Caco-2 (cell line): ENCODE measurements at regions not wholly inside any gene's neighbourhood (a gene's known extent, or its start where the extent isn't known, plus 50 kb on each side); places are given as distances from the start of the nearest gene placed in this dataset.

ENCODE experiments used
- BruUV-seq: library from RNA; stranded (reverse); fragments of 400-500 nt; replicated peaks from 2 replicates; lab custom pipeline; 2021; lab: Mats Ljungman, UMichigan
- CTCF ChIA-PET: fragments of 300-600 bp; sonication (Branson Sonifier 250); formaldehyde crosslinking; loops from one replicate; lab custom pipeline; 2022; ENCODE audit warnings: antibody characterized with exemption; lab: Charles Lee
- POLR2A ChIA-PET: fragments of 300-600 bp; sonication (Branson Sonifier 250); formaldehyde crosslinking; loops from one replicate; lab custom pipeline; 2022; ENCODE audit warnings: antibody characterized with exemption; lab: Charles Lee
- DNase-seq, 2 experiments: peaks; one replicate each; pipeline versions ENCODE4 v3.0.0 to v3.0.0-alpha.2; 2020 to 2022
- H3K27me3 ChIP-seq: replicated peaks from 2 replicates; pipeline ENCODE4 v1.6.0; 2011; ENCODE audit warnings: low read length; ENCODE audit not compliant: control insufficient read depth, insufficient read depth
- H3K36me3 ChIP-seq: 2 replicates; pipeline ENCODE4 v1.5.1; 2011; ENCODE audit warnings: low read length; ENCODE audit not compliant: control insufficient read depth, insufficient read depth
- H3K4me1 ChIP-seq: fragments of 250-450 bp; sonication (Bioruptor Pico); 2 replicates; pipeline ENCODE4 v1.5.1; 2020; ENCODE audit warnings: mild to moderate bottlenecking
- H3K4me3 ChIP-seq: 2 replicates; pipeline ENCODE4 v1.5.1; 2011; ENCODE audit warnings: low read depth, mild to moderate bottlenecking, control low read depth, low read length
- H3K9me3 ChIP-seq: fragments of 250-450 bp; sonication (Bioruptor Pico); 2 replicates; pipeline ENCODE4 v1.5.1; 2020; ENCODE audit warnings: mild to moderate bottlenecking, moderate library complexity
- H3K27ac Mint-ChIP-seq: one replicate; pipeline ENCODE4 v1.8.0; 2022; ENCODE audit warnings: mixed read lengths; ENCODE audit not compliant: unreplicated experiment
- H3K27me3 Mint-ChIP-seq: one replicate; pipeline ENCODE4 v1.8.0; 2022; ENCODE audit warnings: mixed read lengths; ENCODE audit not compliant: insufficient read depth, unreplicated experiment
- H3K36me3 Mint-ChIP-seq: one replicate; pipeline ENCODE4 v1.8.0; 2022; ENCODE audit warnings: mild to moderate bottlenecking, mixed read lengths; ENCODE audit not compliant: insufficient read depth, unreplicated experiment
- H3K4me1 Mint-ChIP-seq: one replicate; pipeline ENCODE4 v1.8.0; 2022; ENCODE audit warnings: low read depth, mixed read lengths; ENCODE audit not compliant: unreplicated experiment
- H3K4me3 Mint-ChIP-seq: one replicate; pipeline ENCODE4 v1.8.0; 2022; ENCODE audit warnings: mild to moderate bottlenecking, moderate library complexity, mixed read lengths; ENCODE audit not compliant: unreplicated experiment
- H3K9me3 Mint-ChIP-seq: one replicate; pipeline ENCODE4 v1.8.0; 2022; ENCODE audit warnings: mixed read lengths; ENCODE audit not compliant: unreplicated experiment
- CTCF ChIP-seq, 2 experiments: fragments of 200-600 bp in 1 of 2; IDR thresholded peaks; 1 replicate in 1 of 2; 2 replicates in 1 of 2; pipeline versions ENCODE4 v1.5.1 to v1.8.0; 2011 to 2022; ENCODE audit warnings: antibody characterized with exemption in 1 of 2, control low read depth in 1 of 2, inconsistent platforms in 1 of 2, low read depth in 1 of 2, low read length in 1 of 2, mild to moderate bottlenecking in 1 of 2, moderate library complexity in 1 of 2; ENCODE audit not compliant: insufficient read depth in 1 of 2, severe bottlenecking in 1 of 2, unreplicated experiment in 1 of 2
- intact Hi-C: fragments of 100-400 bp; cut with micrococcal nuclease; formaldehyde crosslinking; loops from one replicate; pipeline ENCODE4 v1.10.0; 2022; ENCODE audit not compliant: unreplicated experiment

GRCh38 chr12:45502481-45503128 lies 226.9 kb upstream of the ARID2 start:
- intact Hi-C loops: no loop called here
- no peak for DNase-seq
- H3K27ac Mint-ChIP-seq: no peak overlapping the region
- H3K36me3 Mint-ChIP-seq: no peaks in the 10 kb centered on the region
- no peak overlapping the region for H3K4me3 Mint-ChIP-seq
- H3K27me3 Mint-ChIP-seq: no peaks in the 10 kb centered on the region
- Histone ChIP-seq H3K4me1 (no peaks in the 10 kb centered on the region), H3K9me3 (no peaks in the 10 kb centered on the region), H3K36me3 (no peaks in the 10 kb centered on the region), H3K4me3 (no peak overlapping the region), H3K27me3 (no peaks in the 10 kb centered on the region)
- no peak for TF ChIP-seq CTCF (IDR thresholded peaks at IDR 0.05; ENCODE audit: insufficient read depth in 1 of 2, low read depth in 1 of 2, low read length in 1 of 2, severe bottlenecking in 1 of 2, unreplicated experiment in 1 of 2)
- no TSS peak for BruUV-seq
- no peaks in the 10 kb centered on the region for H3K4me1 Mint-ChIP-seq
- CTCF ChIA-PET: no interaction called here
- no peaks in the 10 kb centered on the region for H3K9me3 Mint-ChIP-seq
- POLR2A ChIA-PET: no interaction called here

GRCh38 chr12:45503899-45504298 lies 225.6 kb upstream of the ARID2 start:
- Mint-ChIP-seq H3K27ac (no peak overlapping the region), H3K4me1 (no peaks in the 10 kb centered on the region), H3K4me3 (no peak overlapping the region), H3K36me3 (no peaks in the 10 kb centered on the region), H3K27me3 (no peaks in the 10 kb centered on the region), H3K9me3 (no peaks in the 10 kb centered on the region)
- H3K9me3 ChIP-seq: no peaks in the 10 kb centered on the region
- CTCF ChIA-PET: no interaction called here
- H3K4me1 ChIP-seq: no peaks in the 10 kb centered on the region
- H3K4me3 ChIP-seq: no peak overlapping the region
- no peak for TF ChIP-seq CTCF (IDR thresholded peaks at IDR 0.05; ENCODE audit: insufficient read depth in 1 of 2, low read depth in 1 of 2, low read length in 1 of 2, severe bottlenecking in 1 of 2, unreplicated experiment in 1 of 2)
- BruUV-seq: no TSS peak
- DNase-seq: no peak
- POLR2A ChIA-PET: no interaction called here
- no peaks in the 10 kb centered on the region for H3K27me3 ChIP-seq
- intact Hi-C loops: no loop called here
- H3K36me3 ChIP-seq: no peaks in the 10 kb centered on the region

GRCh38 chr12:45504316-45505010 lies 225.0 kb upstream of the ARID2 start:
- H3K27me3 ChIP-seq: no peaks in the 10 kb centered on the region
- no peak overlapping the region for H3K4me3 Mint-ChIP-seq
- H3K27ac Mint-ChIP-seq: no peak overlapping the region
- no TSS peak for BruUV-seq
- no peak overlapping the region for H3K4me3 ChIP-seq
- H3K9me3 ChIP-seq: no peaks in the 10 kb centered on the region
- no peaks in the 10 kb centered on the region for H3K36me3 ChIP-seq
- no peak for TF ChIP-seq CTCF (IDR thresholded peaks at IDR 0.05; ENCODE audit: insufficient read depth in 1 of 2, low read depth in 1 of 2, low read length in 1 of 2, severe bottlenecking in 1 of 2, unreplicated experiment in 1 of 2)
- H3K4me1 ChIP-seq: no peaks in the 10 kb centered on the region
- ChIA-PET CTCF (no interaction called here), POLR2A (no interaction called here)
- H3K4me1 Mint-ChIP-seq: no peaks in the 10 kb centered on the region
- intact Hi-C loops: no loop called here
- no peaks in the 10 kb centered on the region for H3K9me3 Mint-ChIP-seq
- no peaks in the 10 kb centered on the region for H3K36me3 Mint-ChIP-seq
- DNase-seq: no peak
- no peaks in the 10 kb centered on the region for H3K27me3 Mint-ChIP-seq
